Astrocyte (in vitro differentiated cells and primary cell): ENCODE measurements at regions not wholly inside any gene's neighbourhood (a gene's known extent, or its start where the extent isn't known, plus 50 kb on each side); places are given as distances from the start of the nearest gene placed in this dataset.

Experiments used
- DNase-seq: peaks from one replicate; pipeline ENCODE4 v3.0.0-alpha.2; 2010; ENCODE audit warnings: low read depth
- FAIRE-seq: peaks from 2 replicates; lab custom pipeline; 2011; peaks lifted over from hg19 to GRCh38; lab: Jason Lieb, UNC
- H2AFZ ChIP-seq: 2 replicates; pipeline ENCODE4 v1.6.0; 2012; ENCODE audit warnings: low read depth, low read length, inconsistent platforms
- H3K27ac ChIP-seq: 2 replicates; pipeline ENCODE4 v1.5.1; 2011; ENCODE audit warnings: low read depth, low read length, inconsistent platforms
- H3K27me3 ChIP-seq: 2 replicates; pipeline ENCODE4 v1.6.0; 2011; ENCODE audit warnings: low read length, inconsistent platforms; ENCODE audit not compliant: insufficient read depth
- H3K36me3 ChIP-seq: 2 replicates; pipeline ENCODE4 v1.5.1; 2011; ENCODE audit warnings: low read length, inconsistent platforms; ENCODE audit not compliant: insufficient read depth
- H3K4me1 ChIP-seq: 2 replicates; pipeline ENCODE4 v1.5.1; 2011; ENCODE audit warnings: low read length, inconsistent platforms; ENCODE audit not compliant: insufficient read depth
- H3K4me2 ChIP-seq: 2 replicates; pipeline ENCODE4 v1.6.0; 2012; ENCODE audit warnings: low read length, inconsistent platforms
- H3K4me3 ChIP-seq: 2 replicates; pipeline ENCODE4 v1.5.1; 2011; ENCODE audit warnings: low read depth, mild to moderate bottlenecking, low read length, inconsistent platforms; ENCODE audit not compliant: insufficient read depth
- H3K79me2 ChIP-seq: 2 replicates; pipeline ENCODE4 v1.6.0; 2012; ENCODE audit warnings: mild to moderate bottlenecking, low read length, inconsistent platforms; ENCODE audit not compliant: insufficient read depth
- H3K9ac ChIP-seq: 2 replicates; pipeline ENCODE4 v1.6.0; 2012; ENCODE audit warnings: mild to moderate bottlenecking, low read length, inconsistent platforms
- H3K9me3 ChIP-seq: 2 replicates; pipeline ENCODE4 v1.5.1; 2012; ENCODE audit warnings: low read depth, mild to moderate bottlenecking, low read length, inconsistent platforms; ENCODE audit not compliant: insufficient read depth
- H4K20me1 ChIP-seq: 2 replicates; pipeline ENCODE4 v1.6.0; 2012; ENCODE audit warnings: low read length, inconsistent platforms; ENCODE audit not compliant: insufficient read depth
- H3K27ac Mint-ChIP-seq: one replicate; pipeline ENCODE4 v1.8.0; 2021; ENCODE audit warnings: mild to moderate bottlenecking, mixed read lengths; ENCODE audit not compliant: unreplicated experiment
- H3K27me3 Mint-ChIP-seq: one replicate; pipeline ENCODE4 v1.8.0; 2021; ENCODE audit warnings: low read depth, mixed read lengths; ENCODE audit not compliant: unreplicated experiment
- H3K36me3 Mint-ChIP-seq: one replicate; pipeline ENCODE4 v1.8.0; 2021; ENCODE audit warnings: low read depth, mixed read lengths; ENCODE audit not compliant: unreplicated experiment
- H3K4me1 Mint-ChIP-seq: one replicate; pipeline ENCODE4 v1.8.0; 2021; ENCODE audit warnings: low read depth, mixed read lengths; ENCODE audit not compliant: unreplicated experiment
- H3K4me3 Mint-ChIP-seq: one replicate; pipeline ENCODE4 v1.8.0; 2021; ENCODE audit warnings: mild to moderate bottlenecking, moderate library complexity, mixed read lengths; ENCODE audit not compliant: unreplicated experiment
- H3K9me3 Mint-ChIP-seq: one replicate; pipeline ENCODE4 v1.8.0; 2021; ENCODE audit warnings: mild to moderate bottlenecking, mixed read lengths; ENCODE audit not compliant: unreplicated experiment
- CTCF ChIP-seq: IDR thresholded peaks from 2 replicates; pipeline ENCODE4 v1.5.1; 2011; ENCODE audit warnings: low read depth, mild to moderate bottlenecking, inconsistent platforms, low read length, moderate library complexity; ENCODE audit not compliant: insufficient read depth
- EZH2 ChIP-seq: IDR thresholded peaks from 2 replicates; pipeline ENCODE4 v1.6.1; 2012; ENCODE audit warnings: mild to moderate bottlenecking, low read length, inconsistent platforms; ENCODE audit not compliant: insufficient read depth

DNA sequence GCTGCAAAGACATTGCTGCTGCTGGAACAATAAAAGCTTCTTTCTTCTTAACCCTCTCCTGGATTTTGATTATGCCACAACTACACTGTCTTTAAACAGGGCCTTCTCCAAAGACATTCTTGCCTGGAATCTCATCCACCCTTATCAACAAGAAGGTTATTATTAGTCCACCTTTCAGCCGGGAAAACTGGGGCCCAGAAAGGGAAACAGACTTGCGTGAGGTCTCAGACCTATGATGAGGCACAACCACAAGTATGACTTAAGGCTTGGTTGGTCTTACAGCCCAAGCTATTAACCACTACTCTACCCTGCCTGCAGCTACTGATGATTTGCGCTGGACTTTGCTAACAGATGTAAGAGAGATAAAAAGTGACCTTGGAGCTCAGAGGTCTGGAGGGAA, 62.8 kb upstream of the CTNNBL1 start:
- Histone ChIP-seq H3K27ac (no peak overlapping the region), H3K4me2 (no peak overlapping the region), H3K79me2 (no peaks in the 10 kb centered on the region), H3K4me3 (no peak overlapping the region), H3K27me3 (peaks cover 18% of the 10 kb centered on the region), H3K36me3 (no peaks in the 10 kb centered on the region), H3K9ac (no peak overlapping the region), H3K4me1 (no peaks in the 10 kb centered on the region), H4K20me1 (no peaks in the 10 kb centered on the region), H2AFZ (no peak overlapping the region), H3K9me3 (peaks cover 17% of the 10 kb centered on the region)
- no peak for DNase-seq
- peaks cover 24% of the 10 kb centered on the region for H3K9me3 Mint-ChIP-seq
- H3K27ac Mint-ChIP-seq, result peak overlapping the region; percentile 71
- no peak for FAIRE-seq
- H3K4me3 Mint-ChIP-seq, result no peak overlapping the region
- H3K36me3 Mint-ChIP-seq, result peaks cover 4% of the 10 kb centered on the region
- H3K27me3 Mint-ChIP-seq, result peaks cover 77% of the 10 kb centered on the region
- no peak for TF ChIP-seq EZH2
- no peak for TF ChIP-seq CTCF
- H3K4me1 Mint-ChIP-seq, result peaks cover 6% of the 10 kb centered on the region

DNA sequence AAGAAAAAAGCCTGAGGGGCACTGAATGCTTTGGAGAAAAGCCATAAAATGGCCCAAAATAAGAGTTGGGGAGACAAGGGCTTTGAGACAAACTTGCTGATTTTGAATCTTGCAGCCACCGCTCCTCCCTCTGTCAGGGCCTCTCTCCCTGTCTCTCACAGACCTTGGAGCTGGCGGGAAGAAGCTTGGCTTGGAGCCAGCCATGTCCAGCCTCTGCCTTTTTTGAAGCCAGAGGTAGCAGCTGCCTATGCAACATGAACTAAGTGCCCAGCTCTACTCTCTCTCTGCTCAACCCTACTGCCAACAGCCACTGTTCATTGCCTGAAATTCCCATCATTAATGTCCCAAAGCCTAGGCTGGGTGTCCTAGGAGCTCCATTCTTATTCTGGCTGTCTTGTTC, 63.7 kb upstream of the CTNNBL1 start:
- Mint-ChIP-seq H3K27me3 (peaks cover 79% of the 10 kb centered on the region), H3K27ac (no peak overlapping the region), H3K36me3 (peaks cover 1% of the 10 kb centered on the region), H3K4me3 (no peak overlapping the region), H3K9me3 (peaks cover 17% of the 10 kb centered on the region), H3K4me1 (peaks cover 6% of the 10 kb centered on the region)
- Histone ChIP-seq H3K4me3 (no peak overlapping the region), H2AFZ (no peak overlapping the region), H3K27ac (no peak overlapping the region), H3K4me1 (no peaks in the 10 kb centered on the region), H3K79me2 (no peaks in the 10 kb centered on the region), H3K27me3 (peaks cover 18% of the 10 kb centered on the region), H3K4me2 (no peak overlapping the region), H3K9me3 (peaks cover 11% of the 10 kb centered on the region), H4K20me1 (no peaks in the 10 kb centered on the region), H3K36me3 (no peaks in the 10 kb centered on the region), H3K9ac (no peak overlapping the region)
- no peak for FAIRE-seq
- TF ChIP-seq EZH2, result no peak
- TF ChIP-seq CTCF, result no peak
- no peak for DNase-seq

GRCh38 chr20:37627767-37628130, 66.1 kb upstream of the CTNNBL1 start:
- Histone ChIP-seq H3K27me3 (peaks cover 28% of the 10 kb centered on the region), H3K4me3 (no peak overlapping the region), H4K20me1 (no peaks in the 10 kb centered on the region), H3K4me2 (no peak overlapping the region), H3K79me2 (no peaks in the 10 kb centered on the region), H2AFZ (no peak overlapping the region), H3K4me1 (no peaks in the 10 kb centered on the region), H3K9me3 (no peaks in the 10 kb centered on the region), H3K36me3 (no peaks in the 10 kb centered on the region), H3K27ac (no peak overlapping the region), H3K9ac (no peak overlapping the region)
- Mint-ChIP-seq H3K4me3 (no peak overlapping the region), H3K9me3 (peaks cover 2% of the 10 kb centered on the region), H3K27ac (no peak overlapping the region), H3K27me3 (peaks cover 92% of the 10 kb centered on the region), H3K4me1 (peaks cover 6% of the 10 kb centered on the region), H3K36me3 (no peaks in the 10 kb centered on the region)
- DNase-seq, result no peak
- TF ChIP-seq EZH2, result no peak
- no peak for FAIRE-seq
